H1 (cell line): ENCODE measurements at regions not wholly inside any gene's neighbourhood (a gene's known extent, or its start where the extent isn't known, plus 50 kb on each side); places are given as distances from the start of the nearest gene placed in this dataset.

ENCODE experiments used
- CTBP2 ChIP-seq: IDR thresholded peaks from 2 replicates; pipeline ENCODE4 v1.7.0; 2011; ENCODE audit warnings: borderline replicate concordance, mild to moderate bottlenecking, moderate library complexity, mixed read lengths, low read length; ENCODE audit not compliant: insufficient read depth, insufficient read length
- HDAC2 ChIP-seq, 2 experiments: fragments of 300-600 bp in 1 of 2; sonication (generic) in 1 of 2; IDR thresholded peaks; 2 replicates each; pipeline ENCODE4 v1.6.1; 2011 to 2012; ENCODE audit warnings: low read depth in 2 of 2, low read length in 2 of 2, mild to moderate bottlenecking in 2 of 2, moderate library complexity in 2 of 2, borderline replicate concordance in 1 of 2, inconsistent platforms in 1 of 2
- HDAC6 ChIP-seq: IDR thresholded peaks from one replicate; pipeline ENCODE4 v1.7.1; 2012; ENCODE audit warnings: low read depth, mild to moderate bottlenecking, inconsistent platforms, low read length, moderate library complexity
- JUND ChIP-seq: IDR thresholded peaks from 2 replicates; pipeline ENCODE4 v1.6.1; 2011; ENCODE audit warnings: mild to moderate bottlenecking, improper control_type of control experiment, low read length
- POLR2AphosphoS5 ChIP-seq: IDR thresholded peaks from 2 replicates; pipeline ENCODE4 v1.6.1; 2011; ENCODE audit warnings: low read depth, low read length
- POU5F1 ChIP-seq: IDR thresholded peaks from 2 replicates; pipeline ENCODE4 v1.6.1; 2011; ENCODE audit warnings: low read depth, mild to moderate bottlenecking, low read length, moderate library complexity
- SAP30 ChIP-seq: fragments of 300-600 bp; sonication (generic); IDR thresholded peaks from 2 replicates; pipeline ENCODE4 v1.7.1; 2012; ENCODE audit warnings: low read length, moderate library complexity, mild to moderate bottlenecking, inconsistent platforms; ENCODE audit not compliant: insufficient read depth, insufficient replicate concordance
- SIRT6 ChIP-seq: IDR thresholded peaks from one replicate; pipeline ENCODE4 v1.7.1; 2012; ENCODE audit warnings: low read length, inconsistent platforms
- TAF1 ChIP-seq: IDR thresholded peaks from 2 replicates; pipeline ENCODE4 v1.6.1; 2011; ENCODE audit warnings: mild to moderate bottlenecking, low read depth, low read length
- TAF7 ChIP-seq: optimal IDR thresholded peaks from 2 replicates; pipeline ENCODE3; 2011; ENCODE audit warnings: low read depth, mild to moderate bottlenecking, inconsistent platforms, low read length, moderate library complexity, borderline replicate concordance
- TF ChIP-seq, protein P1 (sequence below), 3 experiments: IDR thresholded peaks; 1 replicate in 2 of 3; 2 replicates in 1 of 3; pipeline versions ENCODE4 v1.5.1 to v1.6.1; 2011; ENCODE audit warnings: low read length in 3 of 3, mild to moderate bottlenecking in 3 of 3, inconsistent platforms in 2 of 3, low read depth in 1 of 3, moderate library complexity in 1 of 3; ENCODE audit not compliant: insufficient read depth in 1 of 3; ENCODE audit errors: control extremely low read depth in 1 of 3

GRCh38 chr16:54879681-54880080, 51.0 kb upstream of the IRX5 start:
- no peak for TF ChIP-seq POU5F1
- no peak for TF ChIP-seq SAP30
- TF ChIP-seq, protein P1, sequence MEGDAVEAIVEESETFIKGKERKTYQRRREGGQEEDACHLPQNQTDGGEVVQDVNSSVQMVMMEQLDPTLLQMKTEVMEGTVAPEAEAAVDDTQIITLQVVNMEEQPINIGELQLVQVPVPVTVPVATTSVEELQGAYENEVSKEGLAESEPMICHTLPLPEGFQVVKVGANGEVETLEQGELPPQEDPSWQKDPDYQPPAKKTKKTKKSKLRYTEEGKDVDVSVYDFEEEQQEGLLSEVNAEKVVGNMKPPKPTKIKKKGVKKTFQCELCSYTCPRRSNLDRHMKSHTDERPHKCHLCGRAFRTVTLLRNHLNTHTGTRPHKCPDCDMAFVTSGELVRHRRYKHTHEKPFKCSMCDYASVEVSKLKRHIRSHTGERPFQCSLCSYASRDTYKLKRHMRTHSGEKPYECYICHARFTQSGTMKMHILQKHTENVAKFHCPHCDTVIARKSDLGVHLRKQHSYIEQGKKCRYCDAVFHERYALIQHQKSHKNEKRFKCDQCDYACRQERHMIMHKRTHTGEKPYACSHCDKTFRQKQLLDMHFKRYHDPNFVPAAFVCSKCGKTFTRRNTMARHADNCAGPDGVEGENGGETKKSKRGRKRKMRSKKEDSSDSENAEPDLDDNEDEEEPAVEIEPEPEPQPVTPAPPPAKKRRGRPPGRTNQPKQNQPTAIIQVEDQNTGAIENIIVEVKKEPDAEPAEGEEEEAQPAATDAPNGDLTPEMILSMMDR (IDR thresholded peaks at IDR 0.05; ENCODE audit: control extremely low read depth in 1 of 3, insufficient read depth in 1 of 3, low read depth in 1 of 3, low read length in 3 of 3), result no peak
- no peak for TF ChIP-seq TAF7
- no peak for TF ChIP-seq HDAC2 (IDR thresholded peaks at IDR 0.05; ENCODE audit: borderline replicate concordance in 1 of 2, low read depth in 2 of 2, low read length in 2 of 2)
- TF ChIP-seq TAF1, result no peak
- no peak for TF ChIP-seq HDAC6
- no peak for TF ChIP-seq CTBP2
- no peak for TF ChIP-seq SIRT6
- TF ChIP-seq JUND, result no peak
- TF ChIP-seq POLR2AphosphoS5, result no peak
